T-helper 17 cell (primary cell): ENCODE measurements at regions not wholly inside any gene's neighbourhood (a gene's known extent, or its start where the extent isn't known, plus 50 kb on each side); places are given as distances from the start of the nearest gene placed in this dataset.
"Not testable (repeated sequence)": the region's sequence is repeated elsewhere in the genome, so short reads cannot be mapped to it uniquely, and the experiment has no call there.

Source experiments
- ATAC-seq: fragments of 150-1000 bp; cut with Tn5 transposase; 2 replicates; pipeline ENCODE4 v1.10.0; 2021; ENCODE audit warnings: mild to moderate bottlenecking, moderate library complexity
- DNase-seq, 3 donors: peaks; one replicate each; pipeline versions ENCODE4 v3.0.0 to v3.0.0-alpha.2; 2020 to 2021
- H3K9me3 ChIP-seq: one replicate; pipeline ENCODE4 v1.7.0; 2013; ENCODE audit warnings: low read length, mild to moderate bottlenecking; ENCODE audit not compliant: control insufficient read depth, poor library complexity, severe bottlenecking
- H3K27ac Mint-ChIP-seq: one replicate; pipeline ENCODE4 v1.8.0; 2022; ENCODE audit warnings: mild to moderate bottlenecking, moderate library complexity, mixed read lengths
- H3K27me3 Mint-ChIP-seq: one replicate; pipeline ENCODE4 v1.8.0; 2022; ENCODE audit warnings: mixed read lengths
- H3K36me3 Mint-ChIP-seq: one replicate; pipeline ENCODE4 v1.8.0; 2022; ENCODE audit warnings: low read depth, mixed read lengths
- H3K4me1 Mint-ChIP-seq: one replicate; pipeline ENCODE4 v1.8.0; 2022; ENCODE audit warnings: mild to moderate bottlenecking, mixed read lengths
- H3K4me3 Mint-ChIP-seq: one replicate; pipeline ENCODE4 v1.8.0; 2022; ENCODE audit warnings: mild to moderate bottlenecking, moderate library complexity, mixed read lengths

DNA sequence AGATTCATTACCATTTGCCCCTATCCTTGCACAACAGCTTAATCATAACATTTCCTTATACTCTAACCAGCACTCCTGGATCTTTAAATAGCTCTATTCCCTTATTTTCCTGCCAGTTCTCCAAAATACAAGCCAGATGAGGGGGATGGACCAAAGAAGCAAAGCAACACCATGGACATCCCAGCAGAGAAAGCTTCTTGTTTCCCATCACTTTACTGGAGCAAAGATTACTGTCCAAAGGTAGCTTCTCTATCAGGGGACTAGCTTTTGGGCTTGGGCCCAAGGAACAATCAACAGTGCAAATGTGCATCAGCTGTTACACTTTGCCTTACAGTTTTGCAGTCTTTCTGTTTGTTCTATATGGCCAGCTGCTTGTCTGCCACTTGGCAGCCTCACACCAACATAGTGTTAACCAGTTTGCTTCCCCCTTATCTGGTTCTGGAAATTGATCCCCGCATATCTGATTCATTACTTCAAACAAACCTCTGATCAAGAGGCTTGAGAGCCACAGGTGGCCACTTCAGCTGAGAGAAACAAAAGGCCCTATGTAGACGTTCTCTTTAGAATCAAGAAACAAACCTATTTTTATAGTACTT, 814.3 kb downstream of the METTL15 start:
- ATAC-seq (no peak), DNase-seq (no peak)
- no peaks in the 10 kb centered on the region for H3K9me3 ChIP-seq
- Mint-ChIP-seq H3K36me3 (no peaks in the 10 kb centered on the region), H3K27me3 (no peaks in the 10 kb centered on the region), H3K4me1 (no peaks in the 10 kb centered on the region), H3K27ac (no peak overlapping the region), H3K4me3 (no peak overlapping the region)

GRCh38 chr11:28919194-28919593, 811.0 kb downstream of the METTL15 start:
- Mint-ChIP-seq H3K4me1 (no peaks in the 10 kb centered on the region), H3K27me3 (no peaks in the 10 kb centered on the region), H3K4me3 (no peak overlapping the region), H3K27ac (no peak overlapping the region), H3K36me3 (no peaks in the 10 kb centered on the region)
- no peak for ATAC-seq
- H3K9me3 ChIP-seq: no peaks in the 10 kb centered on the region
- no peak for DNase-seq

DNA sequence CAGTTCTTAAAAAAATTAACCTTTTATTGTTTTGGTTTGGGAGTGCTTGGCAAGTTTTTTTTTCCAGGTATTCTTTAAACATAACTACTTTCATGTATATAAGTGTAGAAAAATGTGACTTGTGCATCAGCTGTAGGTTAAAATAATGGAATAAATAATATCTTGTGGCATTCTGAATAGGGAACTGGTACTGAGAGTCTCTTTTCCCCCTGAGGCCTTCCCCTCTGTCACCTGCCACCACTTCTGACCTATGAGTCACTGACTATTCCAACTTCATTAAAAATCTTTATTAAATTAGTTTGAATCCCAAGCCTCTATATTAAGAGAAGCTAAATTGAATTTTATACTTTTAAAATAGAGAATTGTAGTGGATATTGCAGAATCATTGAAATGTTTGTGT, 805.7 kb downstream of the METTL15 start:
- H3K27ac Mint-ChIP-seq: no peak overlapping the region
- ATAC-seq: no peak
- no peak overlapping the region for H3K4me3 Mint-ChIP-seq
- no peaks in the 10 kb centered on the region for H3K36me3 Mint-ChIP-seq
- H3K9me3 ChIP-seq: no peaks in the 10 kb centered on the region
- DNase-seq: no peak
- no peaks in the 10 kb centered on the region for H3K27me3 Mint-ChIP-seq
- H3K4me1 Mint-ChIP-seq: no peaks in the 10 kb centered on the region

GRCh38 chr11:28911829-28912228, 803.6 kb downstream of the METTL15 start:
- DNase-seq (no peak), ATAC-seq (no peak)
- H3K9me3 ChIP-seq: no peaks in the 10 kb centered on the region
- Mint-ChIP-seq H3K4me3 (no peak overlapping the region), H3K27me3 (no peaks in the 10 kb centered on the region), H3K4me1 (no peaks in the 10 kb centered on the region), H3K36me3 (no peaks in the 10 kb centered on the region), H3K27ac (no peak overlapping the region)

DNA sequence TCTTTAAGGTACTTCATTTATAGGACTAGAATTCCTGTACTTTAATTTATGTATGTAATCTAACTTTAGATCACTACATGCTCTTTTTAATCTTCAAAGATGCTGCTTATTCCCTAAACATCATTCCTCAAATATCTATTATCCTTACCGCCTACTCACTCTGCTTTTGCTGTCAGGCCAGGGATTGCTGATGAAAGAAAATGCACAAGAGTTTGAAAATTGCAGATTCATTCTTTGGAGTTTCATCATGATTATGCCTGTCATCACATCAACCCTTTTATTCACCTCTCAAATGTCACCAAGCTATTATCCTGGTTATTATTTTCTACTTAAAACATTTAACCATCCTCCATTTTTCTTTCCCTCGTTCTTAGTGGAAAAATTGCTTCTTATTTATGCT, 802.7 kb downstream of the METTL15 start:
- Mint-ChIP-seq H3K27me3 (no peaks in the 10 kb centered on the region), H3K27ac (no peak overlapping the region), H3K4me3 (no peak overlapping the region), H3K4me1 (no peaks in the 10 kb centered on the region), H3K36me3 (no peaks in the 10 kb centered on the region)
- DNase-seq (no peak), ATAC-seq (no peak)
- no peaks in the 10 kb centered on the region for H3K9me3 ChIP-seq

DNA sequence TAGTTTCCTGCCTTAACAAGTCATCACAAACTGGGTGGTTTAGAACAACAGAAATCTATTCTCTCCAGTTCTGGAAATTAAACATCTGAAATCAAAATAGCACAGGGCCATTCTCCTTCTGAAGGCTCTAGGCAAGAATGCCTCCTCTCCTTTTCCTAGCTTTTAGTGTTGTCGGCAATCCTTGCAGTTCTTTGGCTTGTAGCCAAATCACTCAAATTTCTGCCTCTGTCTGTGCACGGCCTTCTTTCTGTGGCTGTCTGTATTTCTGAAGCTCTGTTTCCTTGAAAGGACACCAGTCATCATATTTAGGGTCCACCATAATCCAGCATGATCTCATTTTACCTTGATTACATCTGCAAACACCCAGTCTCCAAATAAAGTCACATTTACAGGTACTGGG, 795.5 kb downstream of the METTL15 start:
- H3K4me3 Mint-ChIP-seq: no peak overlapping the region

GRCh38 chr11:28900427-28900826, 792.2 kb downstream of the METTL15 start:
- DNase-seq (no peak), ATAC-seq (no peak)
- no peaks in the 10 kb centered on the region for H3K4me1 Mint-ChIP-seq
- H3K4me3 Mint-ChIP-seq: no peak overlapping the region
- H3K9me3 ChIP-seq: no peaks in the 10 kb centered on the region
- H3K27ac Mint-ChIP-seq: no peak overlapping the region
- no peaks in the 10 kb centered on the region for H3K27me3 Mint-ChIP-seq
- H3K36me3 Mint-ChIP-seq: no peaks in the 10 kb centered on the region

More for the DNA sequence above, 795.5 kb downstream of the METTL15 start:
- ATAC-seq (no peak), DNase-seq (no peak)
- H3K27ac Mint-ChIP-seq: no peak overlapping the region
- no peaks in the 10 kb centered on the region for H3K4me1 Mint-ChIP-seq
- H3K27me3 Mint-ChIP-seq: no peaks in the 10 kb centered on the region
- H3K9me3 ChIP-seq: no peaks in the 10 kb centered on the region
- no peaks in the 10 kb centered on the region for H3K36me3 Mint-ChIP-seq

DNA sequence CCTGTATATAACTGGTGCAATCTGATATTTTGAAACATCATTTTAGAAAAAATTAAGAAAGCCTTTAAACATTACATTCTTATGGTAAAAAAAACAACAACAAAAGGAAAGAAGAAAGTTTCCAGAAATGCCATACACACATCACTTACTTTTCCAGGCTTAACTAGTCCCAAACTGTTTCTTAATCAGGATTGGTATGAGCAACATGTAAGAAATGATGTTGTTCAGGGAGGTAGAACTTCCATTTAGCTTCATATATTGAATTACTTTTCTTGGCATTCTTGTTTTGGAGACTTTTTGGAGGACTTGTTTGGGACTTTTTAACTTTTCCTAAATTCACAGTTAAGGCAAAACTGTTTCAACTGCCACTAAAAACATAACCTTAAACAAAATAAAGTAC, 791.5 kb downstream of the METTL15 start:
- DNase-seq (no peak), ATAC-seq (no peak)
- H3K9me3 ChIP-seq: no peaks in the 10 kb centered on the region
- Mint-ChIP-seq H3K4me3 (no peak overlapping the region), H3K36me3 (no peaks in the 10 kb centered on the region), H3K27me3 (no peaks in the 10 kb centered on the region), H3K27ac (no peak overlapping the region), H3K4me1 (no peaks in the 10 kb centered on the region)

DNA sequence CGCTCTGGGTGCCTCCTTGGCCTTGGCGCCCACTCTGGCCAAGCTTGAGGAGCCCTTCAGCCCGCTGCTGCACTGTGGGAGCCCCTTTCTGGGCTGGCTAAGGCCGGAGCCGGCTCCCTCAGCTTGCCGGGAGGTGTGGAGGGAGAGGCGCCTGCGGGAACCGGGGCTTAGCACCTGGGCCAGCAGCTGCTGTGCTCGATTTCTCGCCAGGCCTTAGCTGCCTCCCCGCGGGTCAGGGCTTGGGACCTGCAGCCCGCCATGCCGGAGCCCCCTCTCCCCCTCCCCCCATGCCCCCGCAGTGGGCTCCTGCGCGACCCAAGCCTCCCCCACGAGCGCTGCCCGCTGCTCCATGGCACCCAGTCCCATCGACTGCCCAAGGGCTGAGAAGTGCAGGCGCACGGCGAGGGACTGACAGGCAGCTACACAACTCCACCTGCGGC, 782.4 kb downstream of the METTL15 start:
- not testable (repeated sequence) for H3K4me3 Mint-ChIP-seq, H3K4me1 Mint-ChIP-seq, ATAC-seq, H3K27me3 Mint-ChIP-seq, H3K27ac Mint-ChIP-seq, H3K9me3 ChIP-seq, H3K36me3 Mint-ChIP-seq
- peak in 1 of 3 donors; percentile 5 for DNase-seq

GRCh38 chr11:28887681-28888080, 779.5 kb downstream of the METTL15 start:
- no peaks in the 10 kb centered on the region for H3K36me3 Mint-ChIP-seq
- H3K4me1 Mint-ChIP-seq: no peaks in the 10 kb centered on the region
- ATAC-seq (no peak), DNase-seq (no peak)
- H3K27me3 Mint-ChIP-seq: no peaks in the 10 kb centered on the region
- no peak overlapping the region for H3K27ac Mint-ChIP-seq
- H3K9me3 ChIP-seq: no peaks in the 10 kb centered on the region
- H3K4me3 Mint-ChIP-seq: no peak overlapping the region

- Mint-ChIP-seq H3K27ac (no peak overlapping the region), H3K36me3 (no peaks in the 10 kb centered on the region), H3K4me1 (no peaks in the 10 kb centered on the region), H3K4me3 (no peak overlapping the region), H3K27me3 (no peaks in the 10 kb centered on the region)
- DNase-seq (no peak), ATAC-seq (no peak)
- no peaks in the 10 kb centered on the region for H3K9me3 ChIP-seq
Measured at GRCh38 chr11:28879869-28880268, 771.7 kb downstream of the METTL15 start.

DNA sequence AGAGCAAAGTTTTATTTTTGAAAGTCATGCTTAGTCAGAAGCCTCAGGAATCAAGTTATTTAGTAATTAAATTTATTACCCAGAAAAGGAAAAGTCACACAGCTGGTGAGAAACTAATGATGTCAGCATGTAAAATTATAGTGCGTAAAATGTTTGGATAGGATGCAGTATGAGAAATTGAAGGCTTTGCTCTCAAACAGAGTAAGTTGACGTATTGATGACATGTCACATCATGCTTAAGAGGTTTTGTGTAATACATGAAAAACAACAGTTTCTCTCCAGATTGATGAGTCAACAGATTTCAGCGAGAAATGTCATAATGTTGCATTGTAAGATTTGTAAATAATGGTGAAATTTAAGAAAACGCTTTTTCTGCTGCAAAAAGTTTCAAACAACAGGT, 769.8 kb downstream of the METTL15 start:
- Mint-ChIP-seq H3K27me3 (no peaks in the 10 kb centered on the region), H3K4me1 (no peaks in the 10 kb centered on the region), H3K27ac (no peak overlapping the region), H3K36me3 (no peaks in the 10 kb centered on the region), H3K4me3 (no peak overlapping the region)
- ATAC-seq: no peak
- no peaks in the 10 kb centered on the region for H3K9me3 ChIP-seq
- DNase-seq: no peak

DNA sequence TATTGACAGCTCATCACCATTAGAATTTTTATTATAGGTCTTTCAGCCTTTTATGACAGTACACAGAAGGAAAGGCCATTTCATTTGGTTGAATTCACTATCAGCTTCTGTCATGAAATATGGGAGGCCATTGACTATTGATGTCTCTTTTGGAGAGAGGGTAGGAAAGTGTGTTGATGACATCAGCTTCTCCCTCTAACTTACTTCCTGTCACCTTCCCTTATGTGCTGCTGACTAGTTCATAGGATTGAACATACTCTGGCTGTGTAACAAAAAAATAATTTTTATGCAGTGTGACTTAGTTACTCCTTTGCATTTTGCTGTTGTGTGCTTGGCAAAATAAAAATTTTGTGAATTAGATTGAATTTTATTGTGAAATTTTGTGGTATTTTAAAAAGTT, 769.2 kb downstream of the METTL15 start:
- no peaks in the 10 kb centered on the region for H3K9me3 ChIP-seq

DNA sequence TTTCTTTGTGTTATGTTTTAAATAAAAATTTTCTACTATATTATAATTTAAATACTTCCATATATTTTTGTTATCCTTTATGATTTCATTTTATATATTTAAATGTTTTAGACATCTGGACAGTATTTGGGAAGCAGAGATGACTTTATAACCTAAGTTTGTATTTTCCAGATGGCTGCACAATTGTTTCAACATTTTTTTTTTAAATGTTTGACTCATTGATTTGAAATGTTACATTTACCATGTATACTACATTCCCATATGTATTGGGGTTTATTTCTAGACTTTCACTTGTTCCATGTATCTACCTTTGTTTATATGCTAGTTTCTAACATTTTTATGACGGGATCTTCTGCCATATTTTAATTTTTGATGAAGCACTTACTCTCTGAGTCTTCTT, 766.5 kb downstream of the METTL15 start:
- Mint-ChIP-seq H3K27me3 (no peaks in the 10 kb centered on the region), H3K36me3 (no peaks in the 10 kb centered on the region), H3K27ac (no peak overlapping the region), H3K4me3 (no peak overlapping the region), H3K4me1 (no peaks in the 10 kb centered on the region)
- no peaks in the 10 kb centered on the region for H3K9me3 ChIP-seq
- no peak for DNase-seq
- ATAC-seq: no peak

More for the DNA sequence above, 769.2 kb downstream of the METTL15 start:
- no peaks in the 10 kb centered on the region for H3K4me1 Mint-ChIP-seq
- no peaks in the 10 kb centered on the region for H3K36me3 Mint-ChIP-seq
- no peak overlapping the region for H3K27ac Mint-ChIP-seq
- DNase-seq (no peak), ATAC-seq (no peak)
- no peaks in the 10 kb centered on the region for H3K27me3 Mint-ChIP-seq
- H3K4me3 Mint-ChIP-seq: no peak overlapping the region
